ENCODE measurements at regions not wholly inside any gene's neighbourhood (a gene's known extent, or its start where the extent isn't known, plus 50 kb on each side); places are given as distances from the start of the nearest gene placed in this dataset.
A peak's percentile ranks its signal among the peaks of the same experiment; 100 is the strongest.
"Not testable (repeated sequence)": the region's sequence is repeated elsewhere in the genome, so short reads cannot be mapped to it uniquely, and the experiment has no call there.

DNA sequence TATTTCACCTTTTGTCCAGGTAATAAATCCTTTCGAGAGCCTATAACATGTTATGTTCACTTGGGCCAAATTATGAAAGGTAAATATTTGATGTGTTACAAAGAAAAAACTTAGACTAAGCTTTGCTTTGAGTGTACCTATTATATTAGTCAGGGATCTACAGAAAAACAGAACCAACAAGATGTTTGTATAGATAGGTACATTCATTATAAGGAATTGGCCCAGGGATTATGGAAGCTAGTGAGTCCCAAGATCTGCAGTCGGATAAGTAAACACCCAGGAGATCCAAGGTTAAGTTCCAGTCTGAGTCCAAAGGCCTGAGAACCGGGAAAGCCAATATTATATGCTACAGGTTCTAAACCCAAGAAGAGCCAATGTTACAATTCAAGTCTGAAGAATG lies 234.5 kb downstream of the NRIP1 start:
- Histone ChIP-seq H3K36me3 (ENCODE audit: control insufficient read depth, insufficient read depth, low read length) (no peaks in the 10 kb centered on the region), H3K9me3 (ENCODE audit: control insufficient read depth, insufficient read depth, low read length) (no peaks in the 10 kb centered on the region), H3K27me3 (ENCODE audit: control insufficient read depth, insufficient read depth, low read length) (no peaks in the 10 kb centered on the region), H3K4me1 (ENCODE audit: control insufficient read depth, insufficient read depth, low read length) (no peaks in the 10 kb centered on the region), H3K4me3 (ENCODE audit: low read depth, low read length) (no peak overlapping the region), H3K27ac (ENCODE audit: low read depth, low read length) (no peak overlapping the region)
- 100% methylated on average over 2 of the region's 3 CpGs for WGBS (ENCODE audit: insufficient coverage)
- DNase-seq (ENCODE audit: low read depth in 4 of 6, low spot score in 6 of 6), result no peak

DNA sequence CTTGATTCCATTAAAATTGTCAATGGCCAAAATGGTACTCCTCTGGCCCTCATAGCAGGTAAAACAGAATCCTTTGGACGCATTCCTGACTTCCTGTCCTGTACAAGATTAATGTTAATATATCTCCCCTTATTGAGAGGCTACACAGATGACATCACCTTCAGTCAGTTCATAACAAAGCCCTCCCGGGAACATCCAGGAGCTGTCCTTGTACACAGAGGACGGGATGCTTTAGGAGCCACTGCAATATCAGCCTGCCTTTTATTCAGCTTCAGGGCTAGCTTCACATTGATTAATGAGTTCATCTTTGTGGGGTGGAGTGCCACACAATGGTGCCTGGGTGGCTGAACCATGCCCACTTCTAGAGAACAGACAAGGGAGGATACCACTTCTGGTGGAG lies 235.1 kb downstream of the NRIP1 start:
- Histone ChIP-seq H3K36me3 (ENCODE audit: control insufficient read depth, insufficient read depth, low read length) (no peaks in the 10 kb centered on the region), H3K27me3 (ENCODE audit: control insufficient read depth, insufficient read depth, low read length) (no peaks in the 10 kb centered on the region), H3K27ac (ENCODE audit: low read depth, low read length) (no peak overlapping the region), H3K9me3 (ENCODE audit: control insufficient read depth, insufficient read depth, low read length) (no peaks in the 10 kb centered on the region), H3K4me1 (ENCODE audit: control insufficient read depth, insufficient read depth, low read length) (no peaks in the 10 kb centered on the region), H3K4me3 (ENCODE audit: low read depth, low read length) (no peak overlapping the region)
- DNase-seq (ENCODE audit: low read depth in 4 of 6, low spot score in 6 of 6), result no peak
- 40% methylated on average over 1 of the region's 3 CpGs for WGBS (ENCODE audit: insufficient coverage)

- Histone ChIP-seq H3K27ac (ENCODE audit: low read depth, low read length) (no peak overlapping the region), H3K27me3 (ENCODE audit: control insufficient read depth, insufficient read depth, low read length) (no peaks in the 10 kb centered on the region), H3K36me3 (ENCODE audit: control insufficient read depth, insufficient read depth, low read length) (no peaks in the 10 kb centered on the region), H3K4me1 (ENCODE audit: control insufficient read depth, insufficient read depth, low read length) (no peaks in the 10 kb centered on the region), H3K4me3 (ENCODE audit: low read depth, low read length) (no peak overlapping the region), H3K9me3 (ENCODE audit: control insufficient read depth, insufficient read depth, low read length) (no peaks in the 10 kb centered on the region)
- WGBS (ENCODE audit: insufficient coverage), result no CpG with 5 or more reads among the region's 3 CpGs
- DNase-seq (ENCODE audit: low read depth in 4 of 6, low spot score in 6 of 6), result no peak
These were observed 237.3 kb downstream of the NRIP1 start for GRCh38 chr21:14827468-14827867.

DNA sequence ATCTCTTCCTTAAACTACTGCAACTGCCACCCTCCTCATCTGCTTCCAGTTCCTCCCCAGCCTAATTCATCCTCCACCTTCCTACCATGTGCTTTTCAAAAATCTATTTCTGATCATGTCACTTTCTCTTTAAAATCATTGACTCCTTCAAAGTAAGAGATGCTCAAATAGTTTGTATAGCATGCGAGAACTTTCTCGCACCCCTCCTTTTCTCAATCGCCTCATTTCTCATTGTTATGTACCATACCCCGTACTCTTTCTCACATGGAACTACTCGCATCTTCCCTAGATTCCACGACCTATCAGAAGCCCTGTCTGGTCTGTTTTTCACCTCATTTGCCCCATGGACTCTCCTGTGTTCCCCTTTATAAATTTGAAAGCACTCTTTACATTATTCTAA lies 238.2 kb downstream of the NRIP1 start:
- DNase-seq (ENCODE audit: low read depth in 4 of 6, low spot score in 6 of 6), result no peak
- Histone ChIP-seq H3K4me3 (ENCODE audit: low read depth, low read length) (no peak overlapping the region), H3K9me3 (ENCODE audit: control insufficient read depth, insufficient read depth, low read length) (no peaks in the 10 kb centered on the region), H3K4me1 (ENCODE audit: control insufficient read depth, insufficient read depth, low read length) (no peaks in the 10 kb centered on the region), H3K36me3 (ENCODE audit: control insufficient read depth, insufficient read depth, low read length) (no peaks in the 10 kb centered on the region), H3K27ac (ENCODE audit: low read depth, low read length) (no peak overlapping the region), H3K27me3 (ENCODE audit: control insufficient read depth, insufficient read depth, low read length) (no peaks in the 10 kb centered on the region)
- WGBS (ENCODE audit: insufficient coverage), result 95% methylated on average over 4 of the region's 6 CpGs

DNA sequence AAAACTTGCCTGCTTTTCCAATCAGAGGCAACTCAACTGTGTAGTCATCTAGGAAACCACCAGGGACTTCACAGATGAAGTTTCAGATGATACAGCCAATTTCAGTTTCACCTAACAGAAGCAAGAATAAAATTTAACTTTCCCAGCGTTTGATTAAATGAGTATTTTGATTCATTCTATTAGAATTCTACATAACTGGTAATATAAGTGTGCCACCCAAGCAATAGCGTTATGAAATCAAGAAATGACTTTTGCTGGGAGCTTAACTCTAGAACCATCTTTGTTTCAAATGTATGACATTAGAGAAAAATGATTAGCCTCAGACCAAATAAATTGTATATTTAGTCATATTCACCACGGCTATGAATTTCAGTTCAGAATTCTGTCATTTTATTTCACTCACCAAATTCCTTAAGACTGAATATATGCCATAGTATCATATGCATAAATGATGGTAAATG lies 239.3 kb downstream of the NRIP1 start:
- no peaks in the 10 kb centered on the region for H3K27me3 ChIP-seq (ENCODE audit: control insufficient read depth, insufficient read depth, low read length)
- no peaks in the 10 kb centered on the region for H3K36me3 ChIP-seq (ENCODE audit: control insufficient read depth, insufficient read depth, low read length)
- H3K4me1 ChIP-seq (ENCODE audit: control insufficient read depth, insufficient read depth, low read length), result no peaks in the 10 kb centered on the region
- DNase-seq (ENCODE audit: low read depth in 4 of 6, low spot score in 6 of 6), result no peak
- no peak overlapping the region for H3K27ac ChIP-seq (ENCODE audit: low read depth, low read length)
- no peak overlapping the region for H3K4me3 ChIP-seq (ENCODE audit: low read depth, low read length)
- H3K9me3 ChIP-seq (ENCODE audit: control insufficient read depth, insufficient read depth, low read length), result no peaks in the 10 kb centered on the region
- no CpG with 5 or more reads among the region's 3 CpGs for WGBS (ENCODE audit: insufficient coverage)

DNA sequence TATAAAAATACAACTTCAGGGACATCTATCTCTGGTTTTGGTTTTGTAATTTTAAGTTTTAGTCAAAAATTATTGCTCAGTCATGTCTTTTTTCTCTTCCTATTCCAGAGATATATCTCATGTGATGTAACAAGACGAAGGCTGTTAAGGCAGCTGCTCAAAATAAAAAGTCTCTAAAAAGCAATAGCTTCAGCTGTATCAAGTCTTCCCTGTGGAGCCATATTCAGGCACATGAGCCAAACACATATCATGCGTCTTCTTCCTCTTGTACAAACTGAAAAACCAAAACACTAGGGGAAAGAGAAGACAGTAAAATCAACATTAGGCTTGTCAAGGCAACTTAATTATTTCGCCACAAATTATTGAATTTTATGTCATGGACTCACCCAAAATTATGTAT lies 240.7 kb downstream of the NRIP1 start:
- H3K27ac ChIP-seq (ENCODE audit: low read depth, low read length), result no peak overlapping the region
- no peaks in the 10 kb centered on the region for H3K36me3 ChIP-seq (ENCODE audit: control insufficient read depth, insufficient read depth, low read length)
- peak in 1 of 6 donors; percentile 74 for DNase-seq (ENCODE audit: low read depth in 4 of 6, low spot score in 6 of 6)
- H3K27me3 ChIP-seq (ENCODE audit: control insufficient read depth, insufficient read depth, low read length), result no peaks in the 10 kb centered on the region
- no peaks in the 10 kb centered on the region for H3K4me1 ChIP-seq (ENCODE audit: control insufficient read depth, insufficient read depth, low read length)
- H3K4me3 ChIP-seq (ENCODE audit: low read depth, low read length), result no peak overlapping the region
- H3K9me3 ChIP-seq (ENCODE audit: control insufficient read depth, insufficient read depth, low read length), result no peaks in the 10 kb centered on the region
- 100% methylated on average over 1 of the region's 3 CpGs for WGBS (ENCODE audit: insufficient coverage)

DNA sequence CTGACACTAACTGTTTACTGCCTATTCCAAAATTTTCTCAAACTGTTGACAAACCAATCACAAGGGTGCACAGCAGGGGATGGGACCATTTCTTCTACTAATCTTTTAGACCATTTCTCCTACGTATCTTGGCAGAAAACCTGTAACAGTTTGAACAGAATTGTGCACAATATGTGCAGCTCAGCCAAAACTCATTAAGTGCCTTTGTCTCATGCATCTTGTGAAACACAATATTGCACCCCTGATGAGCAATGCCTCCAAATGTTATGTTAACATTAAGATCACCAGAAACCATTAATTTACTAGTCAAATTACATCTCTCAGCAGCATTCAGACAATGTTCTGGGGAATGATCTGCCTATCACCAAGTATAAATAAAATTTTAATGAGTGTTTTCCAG lies 247.5 kb downstream of the NRIP1 start:
- DNase-seq (ENCODE audit: low read depth in 4 of 6, low spot score in 6 of 6), result peak in 2 of 6 donors; percentile 30 to 87
- Histone ChIP-seq H3K27me3 (ENCODE audit: control insufficient read depth, insufficient read depth, low read length) (no peaks in the 10 kb centered on the region), H3K4me3 (ENCODE audit: low read depth, low read length) (no peak overlapping the region), H3K9me3 (ENCODE audit: control insufficient read depth, insufficient read depth, low read length) (peaks cover 2% of the 10 kb centered on the region), H3K36me3 (ENCODE audit: control insufficient read depth, insufficient read depth, low read length) (no peaks in the 10 kb centered on the region), H3K27ac (ENCODE audit: low read depth, low read length) (no peak overlapping the region), H3K4me1 (ENCODE audit: control insufficient read depth, insufficient read depth, low read length) (no peaks in the 10 kb centered on the region)
- 29% methylated on average over 1 of the region's 1 CpG for WGBS (ENCODE audit: insufficient coverage)

GRCh38 chr21:14814991-14815390 lies 249.8 kb downstream of the NRIP1 start:
- H3K4me3 ChIP-seq (ENCODE audit: low read depth, low read length), result no peak overlapping the region
- H3K9me3 ChIP-seq (ENCODE audit: control insufficient read depth, insufficient read depth, low read length), result peaks cover 6% of the 10 kb centered on the region
- no CpG with 5 or more reads among the region's 3 CpGs for WGBS (ENCODE audit: insufficient coverage)
- H3K27me3 ChIP-seq (ENCODE audit: control insufficient read depth, insufficient read depth, low read length), result no peaks in the 10 kb centered on the region
- H3K27ac ChIP-seq (ENCODE audit: low read depth, low read length), result no peak overlapping the region
- no peaks in the 10 kb centered on the region for H3K4me1 ChIP-seq (ENCODE audit: control insufficient read depth, insufficient read depth, low read length)
- no peaks in the 10 kb centered on the region for H3K36me3 ChIP-seq (ENCODE audit: control insufficient read depth, insufficient read depth, low read length)
- no peak for DNase-seq (ENCODE audit: low read depth in 4 of 6, low spot score in 6 of 6)

- no CpG with 5 or more reads among the region's 3 CpGs for WGBS (ENCODE audit: insufficient coverage)
- H3K9me3 ChIP-seq (ENCODE audit: control insufficient read depth, insufficient read depth, low read length), result peaks cover 6% of the 10 kb centered on the region
- H3K27ac ChIP-seq (ENCODE audit: low read depth, low read length), result no peak overlapping the region
- no peaks in the 10 kb centered on the region for H3K4me1 ChIP-seq (ENCODE audit: control insufficient read depth, insufficient read depth, low read length)
- no peak for DNase-seq (ENCODE audit: low read depth in 4 of 6, low spot score in 6 of 6)
- H3K4me3 ChIP-seq (ENCODE audit: low read depth, low read length), result no peak overlapping the region
- H3K36me3 ChIP-seq (ENCODE audit: control insufficient read depth, insufficient read depth, low read length), result no peaks in the 10 kb centered on the region
- H3K27me3 ChIP-seq (ENCODE audit: control insufficient read depth, insufficient read depth, low read length), result no peaks in the 10 kb centered on the region
These were observed 250.5 kb downstream of the NRIP1 start for GRCh38 chr21:14814282-14814681.

DNA sequence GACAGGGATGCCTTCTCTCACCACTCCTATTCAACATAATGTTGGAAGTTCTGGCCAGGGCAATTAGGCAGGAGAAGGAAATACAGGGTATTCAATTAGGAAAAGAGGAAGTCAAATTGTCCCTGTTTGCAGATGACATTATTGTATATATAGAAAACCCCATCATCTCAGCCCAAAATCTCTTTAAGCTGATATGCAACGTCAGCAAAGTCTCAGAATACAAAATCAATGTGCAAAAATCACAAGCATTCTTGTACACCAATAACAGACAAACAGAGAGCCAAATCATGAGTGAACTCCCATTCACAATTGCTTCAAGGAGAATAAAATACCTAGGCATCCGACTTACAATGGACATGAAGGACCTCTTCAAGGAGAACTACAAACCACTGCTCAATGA lies 258.1 kb upstream of the SAMSN1 start:
- H3K4me1 ChIP-seq (ENCODE audit: control insufficient read depth, insufficient read depth, low read length); H3K27me3 ChIP-seq (ENCODE audit: control insufficient read depth, insufficient read depth, low read length); H3K4me3 ChIP-seq (ENCODE audit: low read depth, low read length); H3K9me3 ChIP-seq (ENCODE audit: control insufficient read depth, insufficient read depth, low read length); H3K27ac ChIP-seq (ENCODE audit: low read depth, low read length); DNase-seq (ENCODE audit: low read depth in 4 of 6, low spot score in 6 of 6); H3K36me3 ChIP-seq (ENCODE audit: control insufficient read depth, insufficient read depth, low read length): not testable (repeated sequence)
- no CpG with 5 or more reads among the region's 2 CpGs for WGBS (ENCODE audit: insufficient coverage)

Measured in spinal cord (tissue), 9 donors.